Omental fat pad (tissue), 3 donors: ENCODE measurements at regions not wholly inside any gene's neighbourhood (a gene's known extent, or its start where the extent isn't known, plus 50 kb on each side); places are given as distances from the start of the nearest gene placed in this dataset.
"Not testable (repeated sequence)": the region's sequence is repeated elsewhere in the genome, so short reads cannot be mapped to it uniquely, and the experiment has no call there.

ENCODE experiments used
- ATAC-seq: fragments of 150-250 bp; one replicate; pipeline ENCODE4 v1.9.1; 2016; ENCODE audit warnings: mild to moderate bottlenecking, moderate library complexity; ENCODE audit not compliant: low FRiP score
- DNase-seq: peaks from one replicate; pipeline ENCODE4 v3.0.0-alpha.2; 2019; ENCODE audit warnings: low spot score
- CTCF ChIP-seq, 3 donors: fragments of 450-650 bp; IDR thresholded peaks; one replicate each; pipeline ENCODE4 v1.5.1; 2016 to 2017; ENCODE audit warnings: antibody characterized with exemption in 3 of 3, mild to moderate bottlenecking in 3 of 3, moderate library complexity in 2 of 3

- ATAC-seq (no peak), DNase-seq (no peak)
- no peak for TF ChIP-seq CTCF (IDR thresholded peaks at IDR 0.05)
Observed at GRCh38 chr11:92460213-92460612, 235.6 kb downstream of the FAT3 start.

- DNase-seq (no peak), ATAC-seq (no peak)
- TF ChIP-seq CTCF (IDR thresholded peaks at IDR 0.05): no peak
Observed at GRCh38 chr11:92461447-92461846, 236.8 kb downstream of the FAT3 start.

GRCh38 chr11:92462821-92463220 is 238.2 kb downstream of the FAT3 start:
- TF ChIP-seq CTCF (IDR thresholded peaks at IDR 0.05): no peak
- DNase-seq: no peak
- ATAC-seq: no peak

GRCh38 chr11:92464822-92465221 is 240.2 kb downstream of the FAT3 start:
- ATAC-seq: no peak
- no peak for TF ChIP-seq CTCF (IDR thresholded peaks at IDR 0.05)
- DNase-seq: no peak

GRCh38 chr11:92465410-92465809 is 240.8 kb downstream of the FAT3 start:
- DNase-seq, ATAC-seq: not testable (repeated sequence)

GRCh38 chr11:92473736-92474135 is 249.1 kb downstream of the FAT3 start:
- TF ChIP-seq CTCF (IDR thresholded peaks at IDR 0.05): no peak
- ATAC-seq (no peak), DNase-seq (no peak)

- DNase-seq (no peak), ATAC-seq (no peak)
- TF ChIP-seq CTCF (IDR thresholded peaks at IDR 0.05): no peak
Observed at GRCh38 chr11:92475316-92475715, 250.7 kb downstream of the FAT3 start.

- no peak for TF ChIP-seq CTCF (IDR thresholded peaks at IDR 0.05)
- DNase-seq: no peak
- no peak for ATAC-seq
Observed at GRCh38 chr11:92475819-92476218, 251.2 kb downstream of the FAT3 start.
